Activated CD4-positive, alpha-beta T cell treated with anti-CD3 and anti-CD28 coated beads for 36 hours (primary cell): ENCODE measurements at regions not wholly inside any gene's neighbourhood (a gene's known extent, or its start where the extent isn't known, plus 50 kb on each side); places are given as distances from the start of the nearest gene placed in this dataset.

Experiments
- ATAC-seq: fragments of 200-7000 bp; cut with Tn5 transposase; one replicate; pipeline ENCODE4 v1.10.0; 2021; ENCODE audit warnings: mild to moderate bottlenecking, moderate library complexity
- CTCF ChIA-PET: fragments of 350-600 bp; sonication (Branson Sonifier 250); formaldehyde crosslinking; loops from one replicate; lab custom pipeline; 2021; ENCODE audit warnings: antibody characterized with exemption; lab: Charles Lee
- POLR2A ChIA-PET: fragments of 350-600 bp; sonication (Branson Sonifier 250); formaldehyde crosslinking; loops from one replicate; lab custom pipeline; 2021; ENCODE audit warnings: antibody characterized with exemption, inconsistent platforms; lab: Charles Lee
- DNase-seq: peaks from one replicate; pipeline ENCODE4 v3.0.0-alpha.2; 2020
- H3K27ac Mint-ChIP-seq: one replicate; pipeline ENCODE4 v1.8.0; 2021; ENCODE audit warnings: mixed read lengths
- H3K27me3 Mint-ChIP-seq: one replicate; pipeline ENCODE4 v1.8.0; 2021; ENCODE audit warnings: mixed read lengths
- H3K36me3 Mint-ChIP-seq: one replicate; pipeline ENCODE4 v1.8.0; 2021; ENCODE audit warnings: low read depth, mixed read lengths
- H3K4me1 Mint-ChIP-seq: one replicate; pipeline ENCODE4 v1.8.0; 2021; ENCODE audit warnings: mixed read lengths
- H3K4me3 Mint-ChIP-seq: one replicate; pipeline ENCODE4 v1.8.0; 2021; ENCODE audit warnings: mild to moderate bottlenecking, moderate library complexity, mixed read lengths
- H3K9me3 Mint-ChIP-seq: one replicate; pipeline ENCODE4 v1.8.0; 2021; ENCODE audit warnings: low read depth, mixed read lengths
- intact Hi-C, 2 experiments: fragments of 100-400 bp; cut with DNase I in 1 of 2; cut with micrococcal nuclease in 1 of 2; formaldehyde crosslinking; loops; one replicate each; pipeline versions ENCODE4 v1.14.2 to v1.15.1; 2022 to 2024; cut with DNase I, micrococcal nuclease

DNA sequence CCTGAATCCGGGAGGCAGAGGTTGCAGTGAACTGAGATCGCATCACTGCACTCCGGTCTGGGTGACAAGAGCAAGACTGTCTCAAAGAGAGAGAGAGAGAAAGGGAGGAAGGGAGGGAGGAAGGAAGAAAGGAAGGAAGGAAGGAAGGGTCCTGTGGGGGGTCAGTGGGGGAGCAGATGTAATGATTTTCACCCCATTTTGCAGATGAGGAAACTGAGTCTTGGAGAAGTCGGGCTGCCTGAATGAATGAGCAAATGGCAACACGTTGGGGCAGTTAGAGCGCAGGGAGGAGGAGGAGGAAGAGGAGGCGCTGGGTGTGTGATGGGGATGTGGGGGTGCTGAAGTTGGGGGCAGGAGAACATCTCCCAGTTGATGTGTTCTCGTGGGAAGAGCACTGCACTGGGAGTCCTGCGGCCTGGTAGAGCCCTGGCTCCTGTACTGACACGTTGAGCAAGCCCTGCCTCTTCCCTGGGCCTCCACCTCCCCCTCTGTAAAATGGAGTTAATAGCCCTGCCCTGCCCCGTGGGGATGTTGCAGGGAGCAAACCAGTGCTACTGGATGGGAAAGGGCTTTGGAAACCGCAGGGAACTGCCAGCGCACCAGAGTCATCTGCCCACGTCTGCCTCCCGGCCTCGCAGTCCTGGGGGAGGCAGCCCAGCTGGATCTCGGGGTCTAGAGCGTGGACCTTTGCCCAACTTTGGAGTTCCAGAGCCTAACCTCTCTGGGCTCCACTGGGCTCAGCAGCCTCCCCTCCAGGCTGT, 103.2 kb upstream of the CASZ1 start:
- CTCF ChIA-PET, result interaction anchor here (0.5 kb wide), 1 partner anchor 60 kb away, joined by 4 read pairs; no protein-coding TSS in a partner anchor
- peaks cover 12% of the 10 kb centered on the region for H3K4me1 Mint-ChIP-seq

GRCh38 chr1:10900251-10900651, 103.8 kb upstream of the CASZ1 start:
- Mint-ChIP-seq H3K27me3 (peaks cover 1% of the 10 kb centered on the region), H3K36me3 (no peaks in the 10 kb centered on the region), H3K9me3 (no peaks in the 10 kb centered on the region), H3K4me1 (peaks cover 17% of the 10 kb centered on the region), H3K27ac (no peak overlapping the region), H3K4me3 (no peak overlapping the region)
- ChIA-PET POLR2A (no interaction called here), CTCF (interaction anchor here (0.5 kb wide), 1 partner anchor 59 kb away, joined by 4 read pairs; no protein-coding TSS in a partner anchor)
- DNase-seq (no peak), ATAC-seq (no peak)
- intact Hi-C loops, result loop anchor here in 1 of 2 experiments (5.0 kb wide), 1 partner anchor 42 kb away; no protein-coding TSS in a partner anchor

More for the DNA sequence above, 103.2 kb upstream of the CASZ1 start:
- Mint-ChIP-seq H3K9me3 (no peaks in the 10 kb centered on the region), H3K4me3 (no peak overlapping the region), H3K36me3 (no peaks in the 10 kb centered on the region), H3K27ac (no peak overlapping the region), H3K27me3 (peaks cover 1% of the 10 kb centered on the region)
- intact Hi-C loops, result loop anchor here in 1 of 2 experiments (5.0 kb wide), 1 partner anchor 43 kb away; no protein-coding TSS in a partner anchor
- POLR2A ChIA-PET, result no interaction called here
- DNase-seq, result no peak
- ATAC-seq, result no peak

GRCh38 chr1:10900691-10901090, 104.2 kb upstream of the CASZ1 start:
- Mint-ChIP-seq H3K4me1 (peaks cover 19% of the 10 kb centered on the region), H3K36me3 (no peaks in the 10 kb centered on the region)
- ATAC-seq, result no peak

DNA sequence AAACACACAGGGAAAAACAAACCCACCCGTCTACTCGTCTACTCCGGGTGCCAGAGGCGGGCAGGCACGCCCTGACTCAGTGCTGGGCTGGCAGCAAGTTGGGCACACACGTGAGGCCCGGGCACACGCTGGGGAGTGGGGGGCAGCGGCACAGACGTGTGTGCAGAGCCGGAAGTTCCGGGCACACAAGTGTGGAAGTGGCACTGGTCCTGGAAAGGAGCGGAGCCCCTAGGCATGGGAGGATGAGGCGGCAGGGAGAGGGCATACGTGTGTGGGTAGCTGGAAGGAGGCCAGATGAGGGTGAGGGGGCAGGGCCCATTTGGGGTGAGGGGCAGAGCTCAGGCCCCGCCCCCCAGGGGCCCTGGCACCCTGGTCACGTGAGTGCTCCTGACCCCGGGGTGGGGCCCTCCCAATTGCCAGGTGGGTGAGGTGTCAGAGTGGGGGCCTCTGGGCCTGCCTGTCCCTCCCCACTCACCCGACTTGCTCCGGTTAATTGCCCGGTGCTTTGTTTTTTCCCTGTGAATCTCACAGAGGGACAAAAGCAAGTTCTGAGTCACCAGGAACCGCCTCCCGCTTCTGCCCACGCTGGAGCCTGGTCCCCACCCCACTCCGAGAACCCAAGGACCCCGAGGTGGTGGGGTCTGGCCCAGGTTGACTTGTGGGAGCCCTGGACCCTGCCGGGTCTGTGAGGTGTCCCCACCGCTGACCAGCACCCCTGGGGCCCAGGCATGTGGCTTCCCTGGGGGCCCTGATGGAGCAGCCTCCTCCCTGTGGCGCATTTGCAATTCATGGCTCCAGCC, 104.8 kb upstream of the CASZ1 start:
- H3K4me3 Mint-ChIP-seq, result no peak overlapping the region
- POLR2A ChIA-PET, result no interaction called here
- H3K4me1 Mint-ChIP-seq, result peaks cover 20% of the 10 kb centered on the region
- no peak overlapping the region for H3K27ac Mint-ChIP-seq
- intact Hi-C loops, result loop anchor here in 1 of 2 experiments (5.0 kb wide), 1 partner anchor 41 kb away; no protein-coding TSS in a partner anchor
- CTCF ChIA-PET, result no interaction called here
- ATAC-seq (no peak), DNase-seq (no peak)
- H3K27me3 Mint-ChIP-seq, result peaks cover 1% of the 10 kb centered on the region
- H3K9me3 Mint-ChIP-seq, result no peaks in the 10 kb centered on the region
- no peaks in the 10 kb centered on the region for H3K36me3 Mint-ChIP-seq

More at GRCh38 chr1:10900691-10901090, 104.2 kb upstream of the CASZ1 start:
- H3K27ac Mint-ChIP-seq, result no peak overlapping the region
- no peak for DNase-seq
- H3K9me3 Mint-ChIP-seq, result no peaks in the 10 kb centered on the region
- intact Hi-C loops, result loop anchor here in 1 of 2 experiments (5.0 kb wide), 1 partner anchor 42 kb away; no protein-coding TSS in a partner anchor
- ChIA-PET CTCF (interaction anchor here (0.5 kb wide), 1 partner anchor 59 kb away, joined by 4 read pairs; no protein-coding TSS in a partner anchor), POLR2A (no interaction called here)
- H3K4me3 Mint-ChIP-seq, result no peak overlapping the region
- H3K27me3 Mint-ChIP-seq, result peaks cover 1% of the 10 kb centered on the region

- ATAC-seq, result no peak
- Mint-ChIP-seq H3K4me1 (peaks cover 20% of the 10 kb centered on the region), H3K4me3 (no peak overlapping the region), H3K27ac (no peak overlapping the region), H3K9me3 (no peaks in the 10 kb centered on the region), H3K36me3 (no peaks in the 10 kb centered on the region), H3K27me3 (peaks cover 1% of the 10 kb centered on the region)
- no peak for DNase-seq
- CTCF ChIA-PET, result no interaction called here
- POLR2A ChIA-PET, result no interaction called here
- intact Hi-C loops, result loop anchor here in 1 of 2 experiments (5.0 kb wide), 1 partner anchor 40 kb away; no protein-coding TSS in a partner anchor
Observed at GRCh38 chr1:10901891-10902805, 105.7 kb upstream of the CASZ1 start.

DNA sequence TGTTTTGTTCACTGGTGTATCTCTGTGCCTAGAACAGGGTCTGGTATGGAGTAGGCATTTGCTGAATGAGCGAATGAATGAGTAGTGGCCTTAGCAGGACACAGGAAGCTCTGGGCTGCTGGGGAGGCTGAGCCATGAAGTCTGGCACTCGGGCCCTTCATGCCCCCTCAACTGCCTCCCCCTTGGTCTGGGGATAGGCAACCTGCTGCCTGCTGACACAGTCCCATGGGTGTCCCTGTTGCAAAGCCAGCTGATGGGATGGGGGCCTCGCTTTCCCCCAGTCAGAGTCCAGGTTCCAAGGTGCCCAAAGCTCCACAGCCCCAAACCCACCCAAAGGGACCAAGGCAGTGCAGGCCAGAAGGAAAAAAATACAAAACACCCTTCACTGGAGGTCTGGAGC, 107.0 kb upstream of the CASZ1 start:
- no peak for ATAC-seq
- POLR2A ChIA-PET, result no interaction called here
- intact Hi-C loops, result loop anchor here in 1 of 2 experiments (5.0 kb wide), 1 partner anchor 39 kb away; no protein-coding TSS in a partner anchor
- DNase-seq, result no peak
- Mint-ChIP-seq H3K9me3 (no peaks in the 10 kb centered on the region), H3K4me1 (peaks cover 20% of the 10 kb centered on the region), H3K36me3 (no peaks in the 10 kb centered on the region), H3K27me3 (peaks cover 1% of the 10 kb centered on the region), H3K4me3 (no peak overlapping the region), H3K27ac (no peak overlapping the region)
- CTCF ChIA-PET, result interaction anchor here (0.6 kb wide), 1 partner anchor 25 kb away, joined by 3 read pairs; no protein-coding TSS in a partner anchor

DNA sequence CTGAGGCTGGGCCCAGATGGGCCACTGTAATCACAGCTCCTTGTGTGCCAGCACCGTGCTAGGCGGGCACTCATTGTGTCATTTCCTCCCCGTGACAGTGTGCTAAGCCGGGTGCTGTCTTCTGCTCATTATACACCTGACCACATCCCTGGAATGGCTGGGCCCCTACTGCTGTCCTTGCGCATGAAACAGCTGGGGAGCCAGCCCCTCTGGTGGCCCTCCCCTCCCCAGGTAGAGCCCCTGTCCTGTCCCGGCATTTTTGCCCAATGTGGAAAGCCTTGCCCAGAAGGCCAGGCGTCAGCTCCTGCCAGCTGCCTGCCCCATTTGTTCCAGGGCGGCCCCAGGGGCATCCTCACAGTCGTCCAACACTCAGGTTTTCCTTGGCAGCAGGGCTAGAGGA, 107.4 kb upstream of the CASZ1 start:
- ChIA-PET CTCF (interaction anchor here (0.6 kb wide), 1 partner anchor 24 kb away, joined by 3 read pairs; no protein-coding TSS in a partner anchor), POLR2A (no interaction called here)
- no peak overlapping the region for H3K27ac Mint-ChIP-seq
- ATAC-seq (peak; percentile 74), DNase-seq (peak; percentile 42)
- peaks cover 20% of the 10 kb centered on the region for H3K4me1 Mint-ChIP-seq
- H3K36me3 Mint-ChIP-seq, result no peaks in the 10 kb centered on the region
- intact Hi-C loops, result loop anchor here in 1 of 2 experiments (5.0 kb wide), 1 partner anchor 38 kb away; no protein-coding TSS in a partner anchor
- no peaks in the 10 kb centered on the region for H3K9me3 Mint-ChIP-seq
- no peak overlapping the region for H3K4me3 Mint-ChIP-seq
- H3K27me3 Mint-ChIP-seq, result peaks cover 1% of the 10 kb centered on the region

DNA sequence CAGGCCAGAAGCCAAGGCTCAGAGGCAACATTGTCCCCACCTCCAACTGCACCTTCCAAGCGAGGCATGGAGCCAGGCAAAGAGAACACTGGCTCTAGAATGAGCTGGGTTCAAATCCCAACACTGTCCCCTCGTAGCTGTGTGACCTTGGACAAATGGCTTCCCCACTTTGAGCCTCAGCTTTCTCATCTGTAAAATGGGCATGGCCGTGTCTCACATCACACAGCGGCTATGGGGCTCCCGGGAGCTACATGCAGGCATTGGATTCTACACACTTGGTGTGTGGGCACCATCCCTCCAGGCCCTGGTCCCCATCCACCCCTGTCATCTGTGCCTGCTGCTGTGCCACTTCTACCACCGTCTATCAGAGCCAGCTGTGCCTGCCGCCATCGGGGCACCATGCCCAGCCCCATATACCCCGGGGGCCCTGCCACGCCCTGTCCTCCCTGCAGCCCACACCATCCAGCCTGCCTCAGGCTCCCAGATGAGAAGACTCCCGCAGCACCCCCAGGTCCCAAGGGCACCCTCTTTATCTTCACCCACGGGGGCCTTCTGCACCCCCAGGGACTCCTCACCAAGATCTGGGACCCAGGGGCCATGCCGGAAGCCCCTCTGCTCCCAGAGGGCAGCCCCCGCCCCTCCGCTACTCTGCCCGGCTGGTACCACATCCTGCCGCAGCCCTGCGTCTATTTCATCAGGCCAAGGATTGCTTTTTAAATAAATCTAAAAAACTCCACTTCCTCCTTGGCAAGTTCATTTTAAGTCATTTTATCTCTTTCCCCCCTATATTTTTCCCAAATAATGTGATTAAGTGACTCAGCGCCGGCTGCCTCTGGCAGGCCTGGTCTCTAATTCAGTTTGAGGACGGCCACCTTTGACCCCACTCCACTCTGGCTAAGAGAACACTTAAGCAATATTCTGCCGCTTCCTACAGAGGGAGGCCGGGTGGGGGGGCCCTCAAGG, 107.8 kb upstream of the TARDBP start:
- ChIA-PET CTCF (no interaction called here), POLR2A (no interaction called here)
- no peak overlapping the region for H3K4me3 Mint-ChIP-seq
- no peaks in the 10 kb centered on the region for H3K36me3 Mint-ChIP-seq
- ATAC-seq (no peak), DNase-seq (peak; percentile 36)
- H3K9me3 Mint-ChIP-seq, result no peaks in the 10 kb centered on the region
- H3K4me1 Mint-ChIP-seq, result peaks cover 20% of the 10 kb centered on the region
- intact Hi-C loops, result loop anchor here in 1 of 2 experiments (5.0 kb wide), 1 partner anchor 38 kb away; no protein-coding TSS in a partner anchor
- no peaks in the 10 kb centered on the region for H3K27me3 Mint-ChIP-seq
- H3K27ac Mint-ChIP-seq, result no peak overlapping the region

DNA sequence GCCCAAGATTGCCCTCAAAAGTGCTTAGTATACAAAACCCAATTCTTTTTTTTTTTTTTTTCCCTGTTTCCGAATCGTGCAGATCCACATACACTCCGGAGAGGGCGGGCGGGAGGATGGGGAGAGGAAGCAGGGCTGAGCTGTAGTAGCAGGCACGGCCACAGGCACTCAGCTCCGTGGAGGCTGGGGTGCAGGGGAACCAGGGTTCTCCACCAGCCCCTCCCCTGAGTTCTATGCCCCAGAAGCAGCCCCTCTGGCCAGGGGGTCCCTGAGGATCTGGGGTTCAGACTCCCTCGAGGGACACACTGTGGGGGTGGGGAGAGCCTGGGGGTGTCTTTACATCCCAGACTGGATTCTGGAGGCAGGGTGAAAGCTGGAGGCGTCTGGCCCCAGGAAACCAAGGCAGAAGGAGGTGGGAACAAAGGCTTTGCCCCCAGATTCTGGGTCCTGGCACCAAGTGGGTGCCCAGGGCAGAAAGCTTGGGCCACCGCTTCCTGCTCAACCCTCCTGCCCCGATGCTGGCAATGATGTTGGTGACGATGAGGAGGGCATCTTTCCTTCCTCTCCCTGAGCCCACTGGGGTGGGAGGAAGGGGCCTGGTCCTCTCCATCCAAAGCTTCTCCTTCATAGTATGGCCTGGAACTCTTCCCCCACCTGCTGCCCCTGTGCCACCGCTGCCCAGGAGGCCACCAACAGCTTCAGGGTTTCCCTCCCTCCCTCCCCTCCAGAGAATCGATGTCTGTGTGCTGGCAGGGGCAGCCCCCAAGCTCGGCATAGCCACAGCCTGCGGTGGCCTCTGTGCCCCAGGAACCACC, 106.4 kb upstream of the TARDBP start:
- DNase-seq (no peak), ATAC-seq (no peak)
- POLR2A ChIA-PET, result interaction anchor here (0.6 kb wide), 1 partner anchor 9 kb away, joined by 3 read pairs; no protein-coding TSS in a partner anchor
- Mint-ChIP-seq H3K9me3 (no peaks in the 10 kb centered on the region), H3K4me3 (no peak overlapping the region), H3K4me1 (peaks cover 20% of the 10 kb centered on the region), H3K36me3 (no peaks in the 10 kb centered on the region), H3K27me3 (no peaks in the 10 kb centered on the region), H3K27ac (no peak overlapping the region)
- CTCF ChIA-PET, result interaction anchor here (0.6 to 0.7 kb wide), 2 partner anchors 241 to 829 kb away, joined by 3 read pairs; no protein-coding TSS in a partner anchor
- intact Hi-C loops, result no loop called here
